HL-60 (cell line): ENCODE measurements at regions not wholly inside any gene's neighbourhood (a gene's known extent, or its start where the extent isn't known, plus 50 kb on each side); places are given as distances from the start of the nearest gene placed in this dataset.

ENCODE experiments used
- DNase-seq, 2 experiments: peaks; one replicate each; pipeline ENCODE4 v3.0.0-alpha.2; 2010 to 2020; ENCODE audit warnings: low read depth in 1 of 2, low spot score in 1 of 2
- H3K27ac ChIP-seq: fragments of 250-450 bp; sonication (Bioruptor Pico); replicated peaks from 2 replicates; pipeline ENCODE4 v1.5.1; 2020; ENCODE audit warnings: mild to moderate bottlenecking, moderate library complexity
- H3K27me3 ChIP-seq: fragments of 250-450 bp; sonication (Bioruptor Pico); 2 replicates; pipeline ENCODE4 v1.5.1; 2021; ENCODE audit warnings: mild to moderate bottlenecking, moderate library complexity; ENCODE audit not compliant: insufficient read depth, poor library complexity, severe bottlenecking
- H3K4me3 ChIP-seq: replicated peaks from 2 replicates; pipeline ENCODE4 v1.5.1; 2011; ENCODE audit warnings: mild to moderate bottlenecking, control low read depth, low read length; ENCODE audit not compliant: insufficient read depth
- CTCF ChIP-seq: IDR thresholded peaks from one replicate; pipeline ENCODE4 v1.5.1; 2011; ENCODE audit warnings: low read length, control low read depth, inconsistent platforms; ENCODE audit not compliant: insufficient read depth
- GABPA ChIP-seq: IDR thresholded peaks from 2 replicates; pipeline ENCODE4 v1.6.1; 2012; ENCODE audit warnings: low read depth
- POLR2AphosphoS5 ChIP-seq: IDR thresholded peaks from 2 replicates; pipeline ENCODE4 v1.6.1; 2012; ENCODE audit warnings: low read depth
- REST ChIP-seq: IDR thresholded peaks from 2 replicates; pipeline ENCODE4 v1.6.1; 2012; ENCODE audit warnings: low read depth; ENCODE audit not compliant: insufficient replicate concordance
- SPI1 ChIP-seq: IDR thresholded peaks from 2 replicates; pipeline ENCODE4 v1.6.1; 2012; ENCODE audit warnings: low read depth, mild to moderate bottlenecking, borderline replicate concordance

DNA sequence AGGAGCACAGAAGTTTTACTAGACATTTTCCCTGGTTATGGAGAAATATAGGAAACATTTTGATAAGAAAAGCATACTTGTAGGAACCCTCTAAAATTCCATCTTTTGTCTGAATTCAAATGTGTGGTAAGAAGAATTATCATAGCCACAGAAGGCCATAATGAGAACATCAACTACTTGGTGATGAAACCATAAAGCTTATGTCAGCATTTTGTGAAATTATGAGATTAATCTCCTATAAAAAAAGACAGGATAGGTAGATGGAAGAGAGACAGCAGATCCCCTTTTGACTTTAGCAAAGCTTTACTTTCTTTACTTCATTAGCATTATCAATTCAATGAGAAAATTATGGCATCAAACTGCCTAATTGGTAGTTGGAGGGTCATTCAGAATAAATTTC lies 697.0 kb downstream of the IGSF11 start:
- no peak overlapping the region for H3K27ac ChIP-seq
- no peaks in the 10 kb centered on the region for H3K27me3 ChIP-seq
- no peak overlapping the region for H3K4me3 ChIP-seq
- no peak for DNase-seq
- no peak for TF ChIP-seq REST
- no peak for TF ChIP-seq SPI1
- no peak for TF ChIP-seq CTCF
- no peak for TF ChIP-seq POLR2AphosphoS5
- TF ChIP-seq GABPA: no peak

DNA sequence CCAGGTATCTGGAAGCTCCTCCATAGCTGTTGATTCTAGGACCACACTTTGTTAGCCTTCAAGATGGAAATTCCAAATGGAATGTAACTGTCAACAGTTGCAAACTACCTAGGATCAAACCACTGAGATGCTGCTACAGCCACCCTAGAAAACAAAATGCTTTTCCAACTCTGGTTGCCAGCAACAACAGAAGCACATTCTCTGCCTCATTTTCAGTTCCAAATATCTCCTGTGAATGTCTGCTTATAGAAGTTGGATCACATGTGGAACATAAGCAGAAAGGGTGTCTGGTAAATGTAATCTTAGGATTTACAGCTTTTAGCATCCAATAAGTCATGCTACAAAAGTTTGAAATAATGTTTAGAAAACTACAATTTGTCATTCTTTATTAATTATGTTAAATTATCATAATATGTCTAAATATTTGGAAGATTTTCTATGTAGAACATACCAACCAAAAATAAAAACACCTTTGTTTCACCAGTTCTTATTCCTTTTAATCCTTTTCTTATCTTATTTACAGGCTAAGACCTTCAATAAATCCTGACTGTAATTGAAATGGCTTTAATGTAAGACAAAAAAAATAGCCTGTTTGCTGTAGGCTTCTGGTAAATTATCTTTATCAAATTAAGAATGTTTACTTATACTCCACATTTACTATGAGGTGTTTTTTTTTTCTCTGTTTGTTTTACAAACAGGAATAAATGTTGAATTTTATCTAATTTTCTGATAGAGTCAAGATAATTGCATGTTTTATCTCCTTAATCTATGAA lies 687.1 kb downstream of the IGSF11 start:
- H3K27me3 ChIP-seq: no peaks in the 10 kb centered on the region
- DNase-seq: no peak
- no peak overlapping the region for H3K4me3 ChIP-seq
- no peak overlapping the region for H3K27ac ChIP-seq
- TF ChIP-seq SPI1: no peak
- no peak for TF ChIP-seq CTCF
- no peak for TF ChIP-seq REST
- no peak for TF ChIP-seq GABPA
- no peak for TF ChIP-seq POLR2AphosphoS5

DNA sequence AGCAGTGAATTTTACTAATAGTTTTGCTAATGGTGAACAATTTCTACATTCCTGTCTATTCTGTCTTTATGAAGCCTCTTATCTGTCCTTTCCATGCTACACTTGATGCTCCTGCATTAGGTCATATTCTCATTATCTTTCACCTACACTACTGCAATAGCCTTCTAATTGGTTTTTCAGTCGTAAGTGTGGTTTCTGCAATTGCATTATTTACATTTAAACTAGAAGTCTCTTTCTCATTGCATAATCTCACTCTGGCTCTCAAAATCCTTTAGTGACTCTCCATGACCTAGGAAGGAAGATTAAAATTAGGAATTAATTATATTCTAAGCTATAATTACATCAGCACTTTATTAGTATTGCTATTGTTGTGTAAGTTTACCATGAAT lies 686.5 kb downstream of the IGSF11 start:
- no peak for DNase-seq
- no peak overlapping the region for H3K4me3 ChIP-seq
- H3K27me3 ChIP-seq: no peaks in the 10 kb centered on the region
- TF ChIP-seq GABPA (no peak), CTCF (no peak), SPI1 (no peak), REST (no peak), POLR2AphosphoS5 (no peak)
- no peak overlapping the region for H3K27ac ChIP-seq
